HEK293 (cell line): ENCODE measurements at regions not wholly inside any gene's neighbourhood (a gene's known extent, or its start where the extent isn't known, plus 50 kb on each side); places are given as distances from the start of the nearest gene placed in this dataset.
A peak's percentile ranks its signal among the peaks of the same experiment; 100 is the strongest.

ENCODE experiments used
- CTCF ChIA-PET: fragments of 350-600 bp; formaldehyde crosslinking; extraction: SDS; loops from one replicate; lab custom pipeline; 2021; ENCODE audit warnings: antibody characterized with exemption; lab: Yijun Ruan, JAX
- POLR2A ChIA-PET: fragments of 300-600 bp; formaldehyde crosslinking; extraction: SDS; loops from one replicate; lab custom pipeline; 2020; ENCODE audit warnings: antibody characterized with exemption, inconsistent platforms; lab: Yijun Ruan, JAX
- H3K27ac ChIP-seq: fragments of 200-500 bp; sonication (Bioruptor generic); 2 replicates; pipeline ENCODE4 v1.5.1; 2014; ENCODE audit warnings: low read depth, low read length, control low read depth, inconsistent platforms; ENCODE audit errors: extremely low read depth
- H3K36me3 ChIP-seq, 2 experiments: fragments of 200-500 bp in 1 of 2; sonication (Bioruptor generic) in 1 of 2; 1 replicate in 1 of 2; 2 replicates in 1 of 2; pipeline ENCODE4 v1.5.1; 2014 to 2017; ENCODE audit warnings: inconsistent platforms in 2 of 2, low read length in 2 of 2; ENCODE audit not compliant: control insufficient read depth in 2 of 2, insufficient read depth in 1 of 2
- H3K4me1 ChIP-seq: fragments of 200-500 bp; sonication (Bioruptor generic); 2 replicates; pipeline ENCODE4 v1.5.1; 2014; ENCODE audit warnings: mild to moderate bottlenecking, low read length, inconsistent platforms; ENCODE audit not compliant: control insufficient read depth, insufficient read depth
- H3K4me3 ChIP-seq: 2 replicates; pipeline ENCODE4 v1.5.1; 2011; ENCODE audit warnings: low read depth, mild to moderate bottlenecking, control low read depth, low read length, moderate library complexity
- H3K9me3 ChIP-seq: fragments of 200-500 bp; sonication (Bioruptor generic); 2 replicates; pipeline ENCODE4 v1.5.1; 2014; ENCODE audit warnings: low read depth, low read length, inconsistent platforms; ENCODE audit not compliant: control insufficient read depth, insufficient read depth
- EGR2 ChIP-seq: fragments of 450-650 bp; formaldehyde crosslinking; IDR thresholded peaks from 2 replicates; pipeline ENCODE4 v1.5.1; 2016; ENCODE audit warnings: low read depth, missing biosample characterization, missing genetic modification characterization
- ELK4 ChIP-seq: IDR thresholded peaks from 2 replicates; pipeline ENCODE4 v1.6.1; 2011; ENCODE audit warnings: mild to moderate bottlenecking, low read depth, low read length, borderline replicate concordance
- GLIS1 ChIP-seq: fragments of 450-650 bp; formaldehyde crosslinking; IDR thresholded peaks from 2 replicates; pipeline ENCODE4 v1.5.1; 2016; ENCODE audit warnings: missing biosample characterization, missing genetic modification characterization
- TRIM28 ChIP-seq: IDR thresholded peaks from 2 replicates; pipeline ENCODE4 v1.6.1; 2011; ENCODE audit warnings: low read length, control low read depth, borderline replicate concordance
- ZIC2 ChIP-seq: fragments of 450-650 bp; formaldehyde crosslinking; IDR thresholded peaks from 2 replicates; pipeline ENCODE4 v1.5.1; 2016; ENCODE audit warnings: missing biosample characterization, missing genetic modification characterization
- ZNF146 ChIP-seq: fragments of 450-650 bp; formaldehyde crosslinking; IDR thresholded peaks from 2 replicates; pipeline ENCODE4 v1.5.1; 2016; ENCODE audit warnings: missing biosample characterization, missing genetic modification characterization
- ZNF16 ChIP-seq: fragments of 450-650 bp; formaldehyde crosslinking; IDR thresholded peaks from 2 replicates; pipeline ENCODE4 v1.5.1; 2016; ENCODE audit warnings: low read depth, missing biosample characterization, missing genetic modification characterization
- ZNF513 ChIP-seq: fragments of 450-650 bp; IDR thresholded peaks from 2 replicates; pipeline ENCODE4 v1.5.1; 2018; ENCODE audit warnings: missing biosample characterization, missing genetic modification characterization
- ZNF585B ChIP-seq: fragments of 450-650 bp; formaldehyde crosslinking; IDR thresholded peaks from 2 replicates; pipeline ENCODE4 v1.5.1; 2016; ENCODE audit warnings: missing biosample characterization, missing genetic modification characterization
- ZNF626 ChIP-seq: fragments of 450-650 bp; sonication (Bioruptor Pico); formaldehyde crosslinking; IDR thresholded peaks from 2 replicates; pipeline ENCODE4 v1.5.1; 2018; ENCODE audit warnings: missing biosample characterization, missing genetic modification characterization, inconsistent platforms
- ZNF704 ChIP-seq: fragments of 450-650 bp; formaldehyde crosslinking; IDR thresholded peaks from 2 replicates; pipeline ENCODE4 v1.5.1; 2016; ENCODE audit warnings: missing biosample characterization, missing genetic modification characterization
- TF ChIP-seq, protein P1 (sequence below): fragments of 450-650 bp; formaldehyde crosslinking; IDR thresholded peaks from 2 replicates; pipeline ENCODE4 v1.5.1; 2016; ENCODE audit warnings: missing biosample characterization, missing genetic modification characterization
- TF ChIP-seq, protein P2 (sequence below): fragments of 450-650 bp; formaldehyde crosslinking; IDR thresholded peaks from 2 replicates; pipeline ENCODE4 v1.5.1; 2017; ENCODE audit warnings: missing biosample characterization, missing genetic modification characterization

DNA sequence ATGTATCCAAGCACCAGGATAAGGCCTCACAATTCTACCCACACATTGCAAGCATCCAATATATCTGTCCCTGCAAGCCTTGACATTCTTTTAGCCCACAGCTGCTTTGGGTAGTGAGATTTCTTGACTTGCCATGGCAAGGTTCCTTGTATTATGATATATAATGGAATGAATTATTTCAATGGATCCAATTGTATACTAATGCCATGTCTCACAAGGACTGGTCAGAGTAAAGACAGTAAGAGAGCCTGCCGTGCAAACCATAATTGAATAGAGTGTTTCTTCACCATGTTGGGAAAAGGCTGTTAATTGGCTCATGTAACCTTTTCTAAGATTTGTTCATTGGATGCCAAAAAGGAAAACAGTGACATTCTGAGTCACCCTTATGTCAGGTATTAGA lies 64.3 kb upstream of the RBBP8 start (continued):
- TF ChIP-seq ZNF626 (tag by site-specific recombination) (no peak), EGR2 (tag by site-specific recombination) (no peak), ZNF16 (tag by site-specific recombination) (no peak), ELK4 (no peak), ZNF146 (no peak), ZNF704 (tag by site-specific recombination) (no peak)
- TF ChIP-seq, protein P1, sequence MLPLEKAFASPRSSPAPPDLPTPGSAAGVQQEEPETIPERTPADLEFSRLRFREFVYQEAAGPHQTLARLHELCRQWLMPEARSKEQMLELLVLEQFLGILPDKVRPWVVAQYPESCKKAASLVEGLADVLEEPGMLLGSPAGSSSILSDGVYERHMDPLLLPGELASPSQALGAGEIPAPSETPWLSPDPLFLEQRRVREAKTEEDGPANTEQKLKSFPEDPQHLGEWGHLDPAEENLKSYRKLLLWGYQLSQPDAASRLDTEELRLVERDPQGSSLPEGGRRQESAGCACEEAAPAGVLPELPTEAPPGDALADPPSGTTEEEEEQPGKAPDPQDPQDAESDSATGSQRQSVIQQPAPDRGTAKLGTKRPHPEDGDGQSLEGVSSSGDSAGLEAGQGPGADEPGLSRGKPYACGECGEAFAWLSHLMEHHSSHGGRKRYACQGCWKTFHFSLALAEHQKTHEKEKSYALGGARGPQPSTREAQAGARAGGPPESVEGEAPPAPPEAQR (tag by site-specific recombination), result no peak
- TF ChIP-seq, protein P2, sequence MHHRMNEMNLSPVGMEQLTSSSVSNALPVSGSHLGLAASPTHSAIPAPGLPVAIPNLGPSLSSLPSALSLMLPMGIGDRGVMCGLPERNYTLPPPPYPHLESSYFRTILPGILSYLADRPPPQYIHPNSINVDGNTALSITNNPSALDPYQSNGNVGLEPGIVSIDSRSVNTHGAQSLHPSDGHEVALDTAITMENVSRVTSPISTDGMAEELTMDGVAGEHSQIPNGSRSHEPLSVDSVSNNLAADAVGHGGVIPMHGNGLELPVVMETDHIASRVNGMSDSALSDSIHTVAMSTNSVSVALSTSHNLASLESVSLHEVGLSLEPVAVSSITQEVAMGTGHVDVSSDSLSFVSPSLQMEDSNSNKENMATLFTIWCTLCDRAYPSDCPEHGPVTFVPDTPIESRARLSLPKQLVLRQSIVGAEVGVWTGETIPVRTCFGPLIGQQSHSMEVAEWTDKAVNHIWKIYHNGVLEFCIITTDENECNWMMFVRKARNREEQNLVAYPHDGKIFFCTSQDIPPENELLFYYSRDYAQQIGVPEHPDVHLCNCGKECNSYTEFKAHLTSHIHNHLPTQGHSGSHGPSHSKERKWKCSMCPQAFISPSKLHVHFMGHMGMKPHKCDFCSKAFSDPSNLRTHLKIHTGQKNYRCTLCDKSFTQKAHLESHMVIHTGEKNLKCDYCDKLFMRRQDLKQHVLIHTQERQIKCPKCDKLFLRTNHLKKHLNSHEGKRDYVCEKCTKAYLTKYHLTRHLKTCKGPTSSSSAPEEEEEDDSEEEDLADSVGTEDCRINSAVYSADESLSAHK, result no peak

DNA sequence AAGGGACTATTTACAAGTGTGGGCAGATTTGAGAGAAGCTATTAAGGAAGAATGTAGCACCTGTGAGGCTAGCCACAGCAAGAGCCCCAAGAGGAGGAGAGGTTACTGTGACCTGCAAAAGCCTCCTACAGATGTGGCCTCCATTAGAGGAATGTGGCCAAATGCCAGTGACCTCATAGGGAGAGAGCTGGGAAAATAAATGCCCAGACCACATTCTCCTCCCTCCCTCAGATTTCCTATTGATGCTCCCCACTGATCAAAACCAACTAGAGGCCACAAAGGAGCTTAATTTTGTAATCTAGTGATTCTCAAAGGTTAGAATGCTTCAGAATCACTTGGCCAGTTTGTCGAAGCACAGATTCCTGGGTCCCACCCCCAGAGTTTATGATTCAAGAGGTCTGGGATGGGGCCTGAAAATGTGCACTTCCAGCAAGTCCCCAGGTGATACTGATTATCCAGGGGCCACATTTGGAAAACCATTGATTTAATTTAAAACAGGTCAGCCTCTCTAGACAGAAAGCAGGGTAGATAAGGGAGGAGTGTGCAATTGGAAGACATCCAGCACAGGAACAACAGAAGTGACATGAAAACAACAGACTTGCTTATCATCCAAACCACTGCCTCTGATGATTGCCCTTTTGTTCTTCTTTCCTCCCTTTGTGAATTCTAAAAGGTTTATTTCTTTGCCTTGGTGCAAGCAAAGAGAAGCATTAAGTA lies 61.2 kb upstream of the RBBP8 start:
- CTCF ChIA-PET, result interaction anchor here (0.5 to 2.0 kb wide), 5 partner anchors 57 to 1819 kb away, joined by 3 to 6 read pairs (median 5); no protein-coding TSS in a partner anchor
- H3K9me3 ChIP-seq, result no peaks in the 10 kb centered on the region
- peaks cover 4% of the 10 kb centered on the region; the same call in 1 of the 2 replicates for H3K4me1 ChIP-seq
- no peak overlapping the region for H3K27ac ChIP-seq
- H3K4me3 ChIP-seq, result no peak overlapping the region
- TF ChIP-seq ZIC2 (tag by site-specific recombination), result peak; percentile 35
- TF ChIP-seq ZNF585B (tag by site-specific recombination), result no peak
- TF ChIP-seq GLIS1, result peak; percentile 13; the same call in 1 of the 2 replicates
- TF ChIP-seq, all 188 proteins: peak for 2
- no peaks in the 10 kb centered on the region for H3K36me3 ChIP-seq
- POLR2A ChIA-PET, result no interaction called here

- no peaks in the 10 kb centered on the region for H3K36me3 ChIP-seq
- no peak overlapping the region for H3K27ac ChIP-seq
- H3K4me1 ChIP-seq, result peaks cover 4% of the 10 kb centered on the region; the same call in 1 of the 2 replicates
- ChIA-PET POLR2A (no interaction called here), CTCF (interaction anchor here (2.0 kb wide), 1 partner anchor 56 kb away, joined by 6 read pairs; no protein-coding TSS in a partner anchor)
- TF ChIP-seq TRIM28 (0 out of 2 replicates have a peak, but pooled peaks have one; percentile 39), ZNF513 (tag by site-specific recombination) (no peak)
- H3K9me3 ChIP-seq, result no peaks in the 10 kb centered on the region
- no peak overlapping the region for H3K4me3 ChIP-seq
Measured at GRCh38 chr18:22872900-22873537, 60.1 kb upstream of the RBBP8 start.
